NCI-H345 treated with DMSO at 0.1 percent for 48 hours (cell line): ENCODE measurements at regions not wholly inside any gene's neighbourhood (a gene's known extent, or its start where the extent isn't known, plus 50 kb on each side); places are given as distances from the start of the nearest gene placed in this dataset.
"Not testable (repeated sequence)": the region's sequence is repeated elsewhere in the genome, so short reads cannot be mapped to it uniquely, and the experiment has no call there.

Experiments used
- DNase-seq: peaks from one replicate; lab custom pipeline; 2025; ENCODE audit not compliant: unreplicated experiment; lab: John Stamatoyannopoulos, UW

DNA sequence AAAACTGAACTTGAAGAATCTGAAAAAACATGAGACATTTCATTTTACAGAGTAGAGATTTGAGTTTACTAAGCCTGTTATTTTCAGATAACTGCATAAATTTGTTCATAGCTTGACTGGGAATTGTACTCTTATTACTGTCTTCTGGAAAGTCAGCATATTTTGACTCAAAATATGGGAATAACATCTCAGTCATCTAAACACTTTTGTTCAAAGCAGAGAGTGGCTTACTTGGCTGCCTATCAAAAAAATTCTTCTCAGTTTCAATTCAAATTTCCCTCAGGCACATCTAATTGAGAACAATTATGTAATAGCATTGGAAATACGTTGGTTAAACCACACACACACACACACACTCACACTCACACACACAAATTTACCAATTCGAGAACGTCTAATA, 384.6 kb downstream of the ARL4A start:
- no peak for DNase-seq

DNA sequence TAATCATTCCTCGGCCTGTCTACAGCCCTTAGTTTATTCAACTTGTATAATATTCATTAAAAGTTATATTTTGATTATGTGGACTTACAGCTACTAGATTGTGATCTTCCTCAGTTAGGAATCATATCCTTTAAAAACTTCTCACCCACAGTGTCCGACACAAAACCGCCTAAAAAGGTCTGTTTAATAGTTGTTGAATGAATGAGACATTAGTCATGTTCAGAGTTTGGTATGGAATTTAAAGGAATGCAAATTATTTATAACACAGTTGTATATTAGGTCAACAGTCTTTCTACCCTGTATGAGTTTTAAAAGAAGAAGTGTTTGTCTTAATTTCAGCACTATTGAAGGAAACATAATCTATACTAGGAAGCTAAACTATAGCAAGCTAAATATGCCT, 390.0 kb downstream of the ARL4A start:
- DNase-seq = no peak

DNA sequence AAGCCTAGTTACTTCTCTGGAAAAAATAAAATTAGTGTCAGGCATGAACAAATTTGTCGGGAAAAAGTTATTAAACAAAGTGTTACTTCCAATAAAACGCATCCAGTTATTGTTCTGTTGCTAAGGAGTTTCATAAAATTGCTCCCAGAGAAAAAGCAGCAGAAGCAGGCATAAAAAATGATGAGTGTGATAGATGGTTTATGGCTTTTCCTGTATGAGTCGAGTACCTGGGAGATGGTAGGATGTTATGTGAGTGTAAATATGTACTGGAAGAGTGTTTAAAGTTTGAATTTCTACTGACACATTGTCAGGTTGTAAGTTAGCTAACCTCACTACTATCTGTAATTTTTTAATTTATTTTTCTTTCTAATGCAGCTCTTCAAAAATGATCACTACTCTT, 390.7 kb downstream of the ARL4A start:
- DNase-seq = no peak

DNA sequence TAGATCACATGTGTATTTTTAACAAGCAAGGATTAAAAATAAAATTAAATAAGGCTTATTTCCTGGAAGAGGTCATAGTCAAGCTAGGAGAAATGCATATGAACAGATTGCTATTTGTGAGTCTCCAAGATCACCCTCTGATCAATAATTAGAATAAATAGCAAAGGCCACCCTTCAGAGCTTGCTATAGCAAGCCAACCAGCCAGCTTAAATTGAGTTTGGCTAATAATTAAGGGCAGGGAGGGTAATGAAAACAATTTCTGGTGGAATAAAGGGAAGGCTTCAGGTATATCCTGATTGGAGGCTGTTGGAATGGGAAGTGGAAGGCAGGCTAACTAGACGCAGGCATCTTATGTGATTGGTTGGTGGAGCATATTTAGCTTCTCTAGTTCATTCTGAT, 403.5 kb downstream of the ARL4A start:
- no peak for DNase-seq

DNA sequence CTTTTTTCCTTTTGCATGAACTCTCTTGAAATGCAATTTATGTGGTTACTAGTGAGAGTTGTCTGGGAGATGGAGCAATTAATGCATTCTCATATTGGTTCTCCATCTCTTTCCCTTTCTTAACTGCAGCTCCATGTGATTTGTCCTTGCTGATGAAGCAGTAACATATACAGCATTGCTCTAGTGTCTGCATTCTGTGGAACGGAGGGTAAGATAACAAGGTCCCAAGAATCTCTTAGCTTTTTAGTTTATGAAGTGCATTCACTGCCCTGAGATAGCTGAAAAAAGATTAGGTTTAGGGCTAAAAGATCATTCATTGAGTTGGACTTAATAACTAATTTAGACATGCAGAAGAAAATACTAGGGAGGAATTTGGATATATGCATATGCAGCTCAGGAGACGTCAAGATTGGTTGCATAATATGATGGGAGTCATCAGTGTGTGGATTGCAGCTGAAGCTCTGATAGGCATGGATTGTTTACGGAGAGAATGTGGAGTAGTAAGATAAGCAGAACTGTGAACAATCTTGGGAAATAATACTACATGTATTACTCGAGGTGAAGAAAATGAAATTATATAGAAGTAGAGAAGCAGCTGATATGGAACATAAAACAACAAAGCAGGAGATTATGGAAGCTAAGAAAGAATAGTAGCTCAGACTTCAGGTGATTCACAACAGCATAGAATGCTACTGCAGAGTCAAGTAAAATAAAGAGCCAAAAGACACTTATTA, 404.7 kb downstream of the ARL4A start:
- no peak for DNase-seq

DNA sequence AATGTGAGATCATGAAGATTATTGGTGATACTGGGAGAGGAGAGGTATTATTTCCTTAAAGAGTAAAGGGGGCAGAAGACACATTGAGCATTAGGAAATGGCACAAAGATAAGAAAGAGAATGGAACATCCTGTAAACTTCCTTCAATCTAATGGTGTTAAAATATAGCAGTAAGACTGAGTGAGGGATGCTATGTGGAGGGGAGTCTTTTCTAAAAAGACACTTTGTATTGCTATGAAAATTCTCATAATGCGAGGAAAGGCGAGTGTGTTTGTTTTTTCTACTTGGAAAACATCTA, 405.2 kb downstream of the ARL4A start:
- DNase-seq = no peak

DNA sequence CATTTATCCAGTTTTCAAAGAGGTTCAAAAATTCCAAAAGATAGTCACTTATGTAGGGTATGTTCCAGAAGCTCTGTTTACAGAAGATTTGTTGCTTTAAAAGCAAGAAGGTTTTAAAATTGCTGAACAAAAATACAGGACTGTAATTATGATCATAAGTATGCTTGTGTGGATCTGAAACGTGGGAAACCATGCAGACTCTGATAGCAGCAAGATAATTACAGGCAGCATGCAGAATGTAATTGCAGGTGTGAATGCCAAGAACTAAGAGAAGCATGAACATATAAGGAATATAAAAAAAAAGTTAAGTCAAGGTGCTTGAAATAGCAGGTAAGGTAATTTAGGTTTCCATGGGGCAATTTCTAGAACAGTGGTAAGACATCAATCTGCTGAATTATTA, 405.7 kb downstream of the ARL4A start:
- DNase-seq = no peak

DNA sequence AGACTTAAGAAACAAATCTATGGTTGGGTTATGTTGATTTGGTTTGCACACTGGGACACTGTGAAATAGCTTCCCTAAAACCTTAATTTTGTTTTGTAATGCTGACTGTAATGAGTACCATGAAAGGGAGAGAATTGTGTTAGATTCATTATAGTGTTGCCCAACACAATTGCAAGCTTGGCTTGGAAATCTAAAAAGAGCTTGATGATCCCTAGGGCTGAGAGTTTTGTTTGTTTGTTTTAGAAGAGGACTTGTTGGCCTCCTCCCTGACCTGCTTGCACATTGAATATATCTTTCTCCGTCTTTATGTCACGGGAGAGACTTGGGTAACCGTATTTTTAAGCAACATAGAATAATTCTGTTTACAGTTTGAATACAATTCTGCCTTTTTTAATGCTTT, 410.1 kb downstream of the ARL4A start:
- DNase-seq = no peak

DNA sequence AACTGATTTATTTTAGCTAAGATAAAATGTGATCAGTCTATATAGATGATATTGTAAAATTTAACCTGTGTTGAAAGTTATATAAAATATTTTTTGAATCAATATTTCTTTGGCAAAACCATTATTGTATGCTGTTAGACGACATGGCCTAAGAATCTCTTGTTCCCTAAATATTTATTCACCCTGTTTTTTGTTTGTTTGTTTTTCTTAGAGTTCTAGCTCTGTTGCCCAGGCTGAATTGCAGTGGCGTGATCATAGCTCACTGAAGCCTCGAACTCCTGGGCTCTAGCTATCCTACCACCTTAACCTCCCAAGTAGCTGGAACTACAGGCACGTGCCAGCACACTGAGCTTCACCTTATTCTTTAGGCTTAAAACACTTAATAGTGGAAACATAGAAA, 410.7 kb downstream of the ARL4A start:
- DNase-seq = no peak

DNA sequence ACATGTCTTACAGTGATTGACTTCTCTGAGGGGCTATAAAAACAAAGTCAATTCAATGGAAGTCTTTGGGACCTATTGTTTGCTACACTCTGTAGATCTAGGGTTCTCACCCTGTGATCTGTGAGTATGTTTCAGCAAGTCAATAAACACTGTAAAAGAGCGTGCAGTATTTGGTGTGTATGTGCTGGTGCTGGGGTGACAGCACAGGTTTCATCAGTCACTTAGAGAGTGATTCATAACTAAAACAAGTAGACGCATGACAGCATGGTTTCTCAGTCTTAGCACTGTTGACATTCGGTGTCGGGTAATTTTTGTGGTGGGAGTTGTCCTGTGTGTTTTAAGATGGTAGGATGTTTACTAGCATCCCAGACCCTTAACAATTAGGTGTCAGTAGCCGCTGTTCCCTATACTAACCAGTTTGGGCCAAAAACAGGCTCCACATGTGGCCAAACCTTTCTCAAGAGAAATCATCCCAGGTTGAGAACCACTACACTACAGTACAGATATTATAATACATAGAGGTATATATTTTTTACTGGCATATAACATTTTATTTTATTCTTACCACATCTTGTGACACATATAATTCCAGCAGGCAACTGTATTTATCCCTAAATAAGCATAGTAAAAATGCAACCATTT, 411.8 kb downstream of the ARL4A start:
- no peak for DNase-seq

DNA sequence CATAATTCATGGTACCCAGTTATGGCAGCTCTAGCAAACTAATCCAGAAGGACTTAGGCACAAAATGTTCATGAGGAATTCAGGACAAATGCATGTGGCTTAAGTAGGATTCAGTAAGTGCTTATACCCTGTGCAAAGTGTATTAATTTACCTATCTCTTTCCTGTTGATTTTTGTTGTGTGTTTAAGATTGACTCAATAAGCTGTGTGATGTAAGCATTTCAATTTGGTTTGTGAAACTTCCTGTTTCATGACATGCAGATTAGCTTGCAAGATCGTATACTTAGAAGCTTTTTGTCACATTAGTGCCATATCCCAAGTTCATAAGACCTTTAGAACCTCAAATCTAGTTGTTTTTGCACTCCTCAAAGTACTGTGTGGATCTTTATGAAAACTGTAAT, 416.7 kb downstream of the ARL4A start:
- no peak for DNase-seq

DNA sequence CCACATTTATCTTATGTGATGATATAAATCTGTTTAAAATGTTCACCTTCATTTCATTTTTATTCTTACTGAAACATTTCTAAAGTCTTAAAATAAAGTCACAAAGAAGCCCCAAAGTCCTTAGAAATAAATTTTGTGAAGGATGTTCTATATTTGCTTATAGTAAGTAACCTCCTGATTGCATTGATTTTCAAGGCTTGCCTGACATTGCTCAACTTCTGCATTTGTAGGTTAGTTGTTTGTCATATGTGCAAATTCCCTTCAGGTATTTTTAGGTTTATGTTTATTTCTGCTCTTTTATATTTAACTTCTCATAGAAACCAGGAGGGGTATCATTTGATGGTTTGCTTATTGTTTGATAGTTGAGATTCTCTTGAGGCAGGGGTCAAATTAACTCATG, 417.8 kb downstream of the ARL4A start:
- DNase-seq = no peak

DNA sequence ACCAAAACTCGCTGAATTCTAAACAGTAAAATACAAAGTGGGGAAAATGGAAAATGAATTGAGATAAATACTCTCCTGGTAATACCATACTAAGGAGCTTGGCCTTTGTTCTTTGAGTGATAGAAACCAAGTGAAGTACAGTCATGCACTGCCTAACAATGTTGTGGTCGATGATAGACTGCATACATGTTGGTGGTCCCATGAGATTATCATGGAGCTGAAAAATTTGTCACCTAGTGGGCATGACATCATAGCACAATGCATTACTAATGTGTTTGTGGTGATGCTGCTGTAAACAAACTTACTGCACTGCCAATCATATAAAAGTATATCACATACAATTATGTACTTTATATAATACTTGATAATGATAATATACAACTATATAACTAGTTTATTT, 419.1 kb downstream of the ARL4A start:
- no peak for DNase-seq

DNA sequence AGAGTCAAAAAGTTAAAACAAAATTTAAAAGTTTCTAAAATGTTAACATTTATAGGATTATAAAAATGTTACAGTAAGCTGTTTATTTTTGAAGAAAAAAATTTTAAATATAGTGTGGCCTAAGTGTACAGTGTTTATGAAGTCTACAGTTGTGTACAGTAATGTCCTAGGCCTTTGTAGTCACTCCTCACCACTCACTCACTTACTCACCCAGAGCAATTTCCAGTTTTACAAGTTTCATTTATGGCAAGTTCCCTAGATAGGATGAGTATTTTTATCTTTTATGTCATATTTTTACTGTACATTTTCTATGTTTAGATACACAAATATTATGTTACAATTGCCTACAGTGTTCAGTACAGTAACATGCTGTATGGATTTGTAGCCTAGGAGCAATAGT, 419.9 kb downstream of the ARL4A start:
- DNase-seq = no peak

DNA sequence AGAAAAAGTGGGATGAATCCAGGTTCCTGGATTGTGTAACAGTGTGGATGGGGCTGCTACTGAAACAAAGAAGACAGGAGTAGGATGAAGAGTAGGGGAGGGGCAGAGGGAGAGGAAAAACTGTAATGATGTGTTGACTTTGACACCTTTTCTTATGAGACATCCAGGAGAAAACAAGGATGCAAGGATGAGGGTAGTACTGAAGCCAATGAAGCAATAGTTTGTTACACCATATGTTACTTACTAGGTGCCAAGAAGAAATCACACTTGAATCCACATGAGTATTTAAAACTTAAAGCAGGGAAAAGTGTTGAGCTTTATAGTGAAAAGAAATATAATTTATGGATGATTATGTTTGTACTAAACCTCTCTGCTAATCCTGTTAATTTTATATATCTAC, 420.6 kb downstream of the ARL4A start:
- DNase-seq = no peak

DNA sequence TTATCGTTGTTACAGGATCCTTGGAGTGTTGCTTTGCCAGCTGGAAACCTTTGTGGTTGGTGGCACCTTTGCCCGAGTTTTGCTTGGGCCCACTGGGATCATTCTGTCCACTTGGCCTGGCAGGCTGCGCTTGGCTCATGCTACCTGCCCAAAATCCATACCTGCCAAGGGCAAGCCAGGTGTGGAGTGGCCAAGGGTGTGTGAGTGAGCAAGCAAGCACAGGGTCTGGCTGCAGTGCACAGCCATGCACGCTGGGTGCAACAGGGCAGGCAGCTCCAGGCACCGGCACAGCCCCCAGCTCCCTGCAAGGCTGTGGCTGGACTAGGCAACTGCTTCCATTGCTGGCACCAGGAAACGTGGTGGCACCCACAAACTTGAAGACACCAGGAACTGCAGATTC, 421.8 kb downstream of the ARL4A start:
- no peak for DNase-seq

DNA sequence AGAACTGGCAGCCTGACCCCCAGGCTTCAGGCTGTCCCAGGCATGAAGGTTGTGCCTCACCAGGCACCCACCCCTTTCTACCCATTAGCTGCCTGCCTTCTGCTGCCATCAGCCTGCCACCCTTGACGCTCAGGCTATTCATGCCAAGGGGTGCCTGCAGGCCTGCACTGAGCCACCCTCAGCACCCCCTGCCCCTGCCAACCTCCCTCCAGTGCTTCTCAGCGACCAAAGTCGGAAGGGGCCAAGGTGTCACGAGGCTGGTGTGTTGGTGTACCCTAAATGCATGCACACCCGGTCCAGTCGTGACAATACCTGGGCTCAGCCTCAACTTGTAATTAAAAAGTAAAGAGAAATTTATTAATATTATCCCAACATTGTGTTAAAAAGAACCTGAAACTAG, 422.7 kb downstream of the ARL4A start:
- no peak for DNase-seq

DNA sequence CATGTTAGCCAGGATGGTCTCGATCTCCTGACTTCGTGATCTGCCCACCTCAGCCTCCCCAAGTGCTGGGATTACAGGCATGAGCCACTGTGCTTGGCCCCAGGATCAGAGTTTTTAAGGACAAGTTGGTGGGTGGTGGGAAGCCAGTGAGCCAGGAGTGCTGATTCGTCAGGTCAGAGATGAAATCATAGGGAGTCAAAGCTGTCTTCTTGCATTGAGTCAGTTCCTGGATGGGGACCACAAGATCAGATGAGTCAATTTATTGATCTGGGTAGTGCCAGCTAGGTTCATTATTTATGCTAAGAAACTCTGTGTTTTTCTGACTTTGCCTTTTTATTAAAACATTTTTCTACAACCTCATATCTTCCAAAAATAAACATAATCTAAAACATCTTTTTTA, 423.8 kb downstream of the ARL4A start:
- no peak for DNase-seq

DNA sequence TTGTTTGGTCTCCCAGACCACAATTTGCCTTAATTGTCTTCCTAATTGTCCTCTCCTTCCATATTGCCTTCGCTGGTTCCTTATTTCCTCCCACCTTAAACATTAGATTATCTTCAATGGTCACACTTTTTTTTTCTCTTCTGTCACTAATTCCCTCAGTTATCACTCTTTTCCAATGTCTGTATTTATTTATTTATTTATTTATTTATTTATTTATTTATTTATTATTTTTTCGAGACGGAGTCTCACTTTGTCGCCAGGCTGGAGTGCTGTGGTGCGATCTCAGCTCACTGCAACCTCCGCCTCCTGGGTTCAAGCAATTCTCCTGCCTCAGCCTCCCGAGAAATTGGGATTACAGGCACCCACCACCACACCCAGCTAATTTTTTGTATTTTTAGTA, 426.8 kb downstream of the ARL4A start:
- DNase-seq = not testable (repeated sequence)

DNA sequence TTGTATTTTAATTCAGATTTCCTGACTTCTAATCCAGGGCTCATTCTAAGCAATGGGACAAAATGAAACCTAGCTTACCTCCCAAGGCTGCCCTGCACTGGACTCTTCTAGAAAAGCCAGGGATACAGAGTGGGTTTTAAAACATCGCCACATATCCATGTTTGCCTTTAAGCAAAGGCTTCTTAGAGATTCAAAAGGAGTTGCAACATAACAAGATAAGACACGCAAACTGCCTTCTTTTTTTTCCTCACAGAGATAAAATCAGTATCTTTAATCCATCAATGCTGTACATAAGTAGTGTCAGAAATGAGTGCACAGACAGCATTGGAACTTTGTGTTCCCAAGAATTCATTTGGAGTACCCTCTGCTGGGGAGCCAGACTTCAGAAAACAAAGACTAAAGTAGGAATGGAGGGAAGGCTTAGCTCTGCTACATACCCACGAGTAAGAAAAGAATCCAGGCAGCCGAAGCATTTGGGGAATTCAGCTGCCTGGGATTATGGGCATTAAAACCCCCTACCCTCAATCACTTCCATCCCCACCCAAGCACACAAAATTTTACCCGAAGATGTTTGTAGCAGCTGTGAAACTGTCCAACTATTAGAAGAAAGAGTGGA, 427.8 kb downstream of the ARL4A start:
- DNase-seq = no peak

DNA sequence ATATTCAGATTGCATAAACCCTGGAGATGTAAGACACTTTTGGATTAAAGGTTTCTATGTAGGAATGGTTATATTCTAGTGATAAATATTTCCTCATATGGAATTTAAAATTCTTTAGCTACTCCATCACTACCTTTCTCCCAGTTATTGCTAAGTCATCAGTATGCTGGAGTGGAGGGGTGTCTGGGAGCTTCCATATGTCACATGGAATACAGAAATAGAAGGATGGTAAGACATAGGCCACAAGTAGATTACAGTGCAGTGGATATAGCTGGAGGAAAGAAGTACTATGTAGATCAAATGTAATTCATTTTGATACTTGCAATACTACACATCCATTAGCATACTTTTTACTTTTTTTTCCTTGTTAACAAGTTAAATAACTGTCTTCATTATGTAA, 428.4 kb downstream of the ARL4A start:
- DNase-seq = no peak

DNA sequence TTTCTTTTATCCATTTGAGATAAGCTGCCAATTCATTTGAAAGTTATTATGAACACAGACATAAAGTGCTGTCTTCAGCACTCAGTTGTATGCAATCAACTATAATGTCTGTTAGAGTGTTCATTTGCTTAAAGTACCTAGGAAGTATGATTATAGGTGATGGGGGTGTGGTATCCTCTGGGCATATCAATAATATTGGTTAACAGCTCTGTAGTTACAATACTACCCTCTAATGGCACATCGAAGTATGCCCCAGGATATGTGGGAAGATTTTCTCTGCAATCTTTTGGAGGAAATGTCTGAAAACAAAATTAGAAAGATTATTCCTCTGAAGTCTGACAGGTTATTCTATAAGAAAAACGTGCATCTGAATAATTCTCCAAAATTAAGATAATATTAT, 429.7 kb downstream of the ARL4A start:
- DNase-seq = no peak

DNA sequence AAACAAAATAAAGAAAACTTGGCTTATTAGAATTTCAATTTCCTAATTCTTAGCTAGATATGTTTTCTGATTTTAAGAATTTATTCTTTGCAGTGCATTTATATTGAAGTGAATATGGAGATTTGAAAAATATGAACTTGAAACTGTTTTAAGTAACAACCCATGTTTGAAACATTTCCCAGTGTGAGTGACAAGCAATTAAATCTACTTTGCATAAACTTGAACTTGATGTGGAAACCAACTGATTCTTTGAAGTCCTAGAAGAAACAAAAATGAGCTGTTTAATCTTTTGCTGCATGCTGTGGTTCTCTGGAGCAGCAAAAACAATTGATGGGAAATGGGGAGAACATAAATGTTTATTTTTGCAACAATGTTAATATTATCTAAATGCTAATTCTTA, 430.2 kb downstream of the ARL4A start:
- no peak for DNase-seq
